ENCODE measurements at regions not wholly inside any gene's neighbourhood (a gene's known extent, or its start where the extent isn't known, plus 50 kb on each side); places are given as distances from the start of the nearest gene placed in this dataset.

DNA sequence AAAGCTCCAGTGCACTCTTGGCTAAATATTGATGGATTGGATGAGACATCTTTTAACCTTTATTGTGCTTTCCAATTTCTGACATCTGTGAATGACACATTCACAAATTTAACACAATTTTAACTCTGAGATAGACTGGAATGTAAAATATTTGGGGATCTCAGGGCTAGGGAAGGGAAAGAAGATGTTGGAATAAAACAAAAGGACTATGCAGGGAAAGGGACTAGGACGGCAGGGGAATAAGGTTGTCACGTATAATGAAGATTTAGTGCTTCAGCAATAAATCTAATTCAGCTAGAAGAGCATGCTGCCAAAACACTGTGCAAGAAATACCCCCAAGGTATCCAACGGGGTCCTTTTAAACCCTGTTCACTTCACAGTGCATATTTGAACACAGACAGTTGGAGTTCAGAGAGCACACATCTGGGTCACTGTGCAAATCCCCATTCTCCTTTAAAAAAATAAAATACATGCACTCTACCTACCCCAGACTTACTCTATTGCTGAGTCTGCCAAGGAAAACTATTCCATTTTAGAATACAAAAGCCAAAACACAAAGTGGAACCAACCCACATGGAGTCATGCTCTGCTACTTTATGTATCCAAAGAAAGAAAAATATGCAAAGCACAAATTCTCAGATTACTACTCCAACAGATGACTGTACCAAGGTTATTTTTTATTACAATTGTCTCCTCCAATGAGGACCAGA lies 151.0 kb upstream of the RSPO3 start:
- ATAC-seq (no peak), DNase-seq (ENCODE audit: low spot score) (no peak)
- Mint-ChIP-seq H3K27me3 (ENCODE audit: insufficient read depth, low read depth, poor library complexity) (no peaks in the 10 kb centered on the region), H3K36me3 (ENCODE audit: low read depth) (no peaks in the 10 kb centered on the region), H3K4me1 (peaks cover 7% of the 10 kb centered on the region), H3K4me3 (no peak overlapping the region), H3K9me3 (no peaks in the 10 kb centered on the region; the same call in 1 of the 3 replicates), H3K27ac (no peak overlapping the region; the same call in 1 of the 2 replicates)
- H3K27ac ChIP-seq (ENCODE audit: low read depth), result no peak overlapping the region
- H3K4me3 ChIP-seq, result no peak overlapping the region
- no peaks in the 10 kb centered on the region for H3K27me3 ChIP-seq (ENCODE audit: insufficient read depth)
- H2AFZ ChIP-seq, result no peak overlapping the region
- no peaks in the 10 kb centered on the region; the same call in 1 of the 2 replicates for H3K9me2 ChIP-seq (ENCODE audit: insufficient read depth)
- no peak overlapping the region for H3K4me2 ChIP-seq
- TF ChIP-seq STAT1 (IDR thresholded peaks at IDR 0.05; ENCODE audit: unreplicated experiment) (no peak), EZH2phosphoT487 (IDR thresholded peaks at IDR 0.05; ENCODE audit: unreplicated experiment) (no peak), ZNF331 (CRISPR knock-in tag; IDR thresholded peaks at IDR 0.05; ENCODE audit: low read depth) (no peak), CREB1 (CRISPR knock-in tag; IDR thresholded peaks at IDR 0.05; ENCODE audit: low read depth) (no peak), ZNF114 (CRISPR knock-in tag; IDR thresholded peaks at IDR 0.05) (no peak), JUNB (IDR thresholded peaks at IDR 0.05; ENCODE audit: unreplicated experiment) (no peak), ZNF462 (CRISPR knock-in tag; IDR thresholded peaks at IDR 0.05) (no peak), EZH2 (IDR thresholded peaks at IDR 0.05; ENCODE audit: low read depth, unreplicated experiment) (no peak), NANOG (IDR thresholded peaks at IDR 0.05; ENCODE audit: borderline replicate concordance) (no peak), REST (IDR thresholded peaks at IDR 0.05; ENCODE audit: unreplicated experiment) (no peak), POLR2AphosphoS5 (IDR thresholded peaks at IDR 0.05; ENCODE audit: low read depth) (no peak)
- TF ChIP-seq, protein P1, sequence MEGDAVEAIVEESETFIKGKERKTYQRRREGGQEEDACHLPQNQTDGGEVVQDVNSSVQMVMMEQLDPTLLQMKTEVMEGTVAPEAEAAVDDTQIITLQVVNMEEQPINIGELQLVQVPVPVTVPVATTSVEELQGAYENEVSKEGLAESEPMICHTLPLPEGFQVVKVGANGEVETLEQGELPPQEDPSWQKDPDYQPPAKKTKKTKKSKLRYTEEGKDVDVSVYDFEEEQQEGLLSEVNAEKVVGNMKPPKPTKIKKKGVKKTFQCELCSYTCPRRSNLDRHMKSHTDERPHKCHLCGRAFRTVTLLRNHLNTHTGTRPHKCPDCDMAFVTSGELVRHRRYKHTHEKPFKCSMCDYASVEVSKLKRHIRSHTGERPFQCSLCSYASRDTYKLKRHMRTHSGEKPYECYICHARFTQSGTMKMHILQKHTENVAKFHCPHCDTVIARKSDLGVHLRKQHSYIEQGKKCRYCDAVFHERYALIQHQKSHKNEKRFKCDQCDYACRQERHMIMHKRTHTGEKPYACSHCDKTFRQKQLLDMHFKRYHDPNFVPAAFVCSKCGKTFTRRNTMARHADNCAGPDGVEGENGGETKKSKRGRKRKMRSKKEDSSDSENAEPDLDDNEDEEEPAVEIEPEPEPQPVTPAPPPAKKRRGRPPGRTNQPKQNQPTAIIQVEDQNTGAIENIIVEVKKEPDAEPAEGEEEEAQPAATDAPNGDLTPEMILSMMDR (conservative IDR thresholded peaks at IDR 0.05; ENCODE audit: low read depth in 2 of 2), result no peak
- TF ChIP-seq, protein P2, sequence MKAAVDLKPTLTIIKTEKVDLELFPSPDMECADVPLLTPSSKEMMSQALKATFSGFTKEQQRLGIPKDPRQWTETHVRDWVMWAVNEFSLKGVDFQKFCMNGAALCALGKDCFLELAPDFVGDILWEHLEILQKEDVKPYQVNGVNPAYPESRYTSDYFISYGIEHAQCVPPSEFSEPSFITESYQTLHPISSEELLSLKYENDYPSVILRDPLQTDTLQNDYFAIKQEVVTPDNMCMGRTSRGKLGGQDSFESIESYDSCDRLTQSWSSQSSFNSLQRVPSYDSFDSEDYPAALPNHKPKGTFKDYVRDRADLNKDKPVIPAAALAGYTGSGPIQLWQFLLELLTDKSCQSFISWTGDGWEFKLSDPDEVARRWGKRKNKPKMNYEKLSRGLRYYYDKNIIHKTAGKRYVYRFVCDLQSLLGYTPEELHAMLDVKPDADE (IDR thresholded peaks at IDR 0.05), result no peak
- H3K79me2 ChIP-seq (replicated peaks; ENCODE audit: insufficient read depth), result no peaks in the 10 kb centered on the region
- H3K36me3 ChIP-seq (ENCODE audit: insufficient read depth), result no peaks in the 10 kb centered on the region
- no peaks in the 10 kb centered on the region for H4K20me1 ChIP-seq (replicated peaks; ENCODE audit: insufficient read depth)
- peaks cover 8% of the 10 kb centered on the region for H3K4me1 ChIP-seq (ENCODE audit: insufficient read depth)
- no peaks in the 10 kb centered on the region for H3F3A ChIP-seq (replicated peaks; ENCODE audit: low read depth)
